Neural progenitor cell (in vitro differentiated cells): ENCODE measurements at regions not wholly inside any gene's neighbourhood (a gene's known extent, or its start where the extent isn't known, plus 50 kb on each side); places are given as distances from the start of the nearest gene placed in this dataset.

ENCODE experiments used
- DNase-seq: peaks from one replicate; pipeline ENCODE4 v3.0.0-alpha.2; 2016; ENCODE audit warnings: low spot score
- H2AFZ ChIP-seq: fragments of 200-600 bp; sonication (generic); replicated peaks from 2 replicates; pipeline ENCODE4 v1.6.1; 2016; ENCODE audit warnings: antibody characterized with exemption
- H3F3A ChIP-seq: fragments of 200-600 bp; sonication (generic); 2 replicates; pipeline ENCODE4 v1.6.1; 2016; ENCODE audit warnings: antibody characterized with exemption, low read depth
- H3K27ac ChIP-seq: fragments of 200-600 bp; sonication (generic); 2 replicates; pipeline ENCODE4 v1.5.1; 2016; ENCODE audit warnings: mild to moderate bottlenecking
- H3K27me3 ChIP-seq: fragments of 200-600 bp; sonication (generic); 2 replicates; pipeline ENCODE4 v1.6.1; 2016; ENCODE audit warnings: mild to moderate bottlenecking, moderate library complexity
- H3K36me3 ChIP-seq: fragments of 200-600 bp; sonication (generic); 2 replicates; pipeline ENCODE4 v1.5.1; 2016
- H3K4me1 ChIP-seq: fragments of 200-600 bp; sonication (generic); 2 replicates; pipeline ENCODE4 v1.6.1; 2016; ENCODE audit warnings: mixed run types
- H3K4me2 ChIP-seq: fragments of 200-600 bp; sonication (generic); 2 replicates; pipeline ENCODE4 v1.6.1; 2016
- H3K4me3 ChIP-seq: fragments of 200-600 bp; sonication (generic); 2 replicates; pipeline ENCODE4 v1.5.1; 2016
- H3K79me2 ChIP-seq: fragments of 200-600 bp; sonication (generic); 2 replicates; pipeline ENCODE4 v1.6.1; 2016; ENCODE audit warnings: low read depth
- H3K9ac ChIP-seq: fragments of 200-600 bp; sonication (generic); 2 replicates; pipeline ENCODE4 v1.6.1; 2016
- H3K9me3 ChIP-seq: fragments of 200-600 bp; sonication (generic); 2 replicates; pipeline ENCODE4 v1.5.1; 2016; ENCODE audit warnings: low read depth
- H4K20me1 ChIP-seq: fragments of 200-600 bp; sonication (generic); 2 replicates; pipeline ENCODE4 v1.6.1; 2016; ENCODE audit warnings: low read depth
- H3K27ac Mint-ChIP-seq: 3 replicates; pipeline ENCODE4 v1.8.0; 2021; ENCODE audit warnings: mixed read lengths
- H3K27me3 Mint-ChIP-seq: 2 replicates; pipeline ENCODE4 v1.8.0; 2022; ENCODE audit warnings: low read depth, mild to moderate bottlenecking, inconsistent platforms, moderate library complexity, mixed read lengths; ENCODE audit not compliant: insufficient read depth
- H3K36me3 Mint-ChIP-seq: 3 replicates; pipeline ENCODE4 v1.8.0; 2021; ENCODE audit warnings: mixed read lengths
- H3K4me1 Mint-ChIP-seq: 3 replicates; pipeline ENCODE4 v1.8.0; 2021; ENCODE audit warnings: mixed read lengths
- H3K4me3 Mint-ChIP-seq: 3 replicates; pipeline ENCODE4 v1.8.0; 2021; ENCODE audit warnings: mild to moderate bottlenecking, moderate library complexity, mixed read lengths
- H3K9me3 Mint-ChIP-seq: 3 replicates; pipeline ENCODE4 v1.8.0; 2020; ENCODE audit warnings: mixed read lengths
- CTCF ChIP-seq: fragments of 200-600 bp; sonication (generic); IDR thresholded peaks from 2 replicates; pipeline ENCODE4 v1.5.1; 2017; ENCODE audit warnings: antibody characterized with exemption, mild to moderate bottlenecking
- EZH2 ChIP-seq: fragments of 200-600 bp; sonication (generic); IDR thresholded peaks from 2 replicates; pipeline ENCODE4 v1.6.1; 2017; ENCODE audit warnings: antibody characterized with exemption, mild to moderate bottlenecking, moderate library complexity
- EZH2phosphoT487 ChIP-seq: fragments of 200-600 bp; sonication (generic); IDR thresholded peaks from 2 replicates; pipeline ENCODE4 v1.6.1; 2017; ENCODE audit warnings: antibody characterized with exemption

GRCh38 chr4:188930822-188931221, 791.6 kb downstream of the TRIML1 start:
- no peak overlapping the region for H3K9ac ChIP-seq
- no peaks in the 10 kb centered on the region for H3F3A ChIP-seq
- TF ChIP-seq EZH2 (no peak), EZH2phosphoT487 (no peak), CTCF (no peak)
- H3K27me3 ChIP-seq: no peaks in the 10 kb centered on the region
- H3K4me2 ChIP-seq: no peak overlapping the region
- no peaks in the 10 kb centered on the region for H3K79me2 ChIP-seq
- H3K4me3 Mint-ChIP-seq: peak overlapping the region; percentile 25
- peak; percentile 38 for DNase-seq
- peaks cover 4% of the 10 kb centered on the region for H3K27me3 Mint-ChIP-seq
- no peaks in the 10 kb centered on the region for H3K4me1 ChIP-seq
- H3K9me3 ChIP-seq: peaks cover 32% of the 10 kb centered on the region
- peaks cover 5% of the 10 kb centered on the region for H3K36me3 ChIP-seq
- peaks cover 2% of the 10 kb centered on the region for H3K36me3 Mint-ChIP-seq
- H3K27ac ChIP-seq: no peak overlapping the region
- peaks cover 33% of the 10 kb centered on the region for H3K9me3 Mint-ChIP-seq
- peaks cover 3% of the 10 kb centered on the region for H3K4me1 Mint-ChIP-seq
- no peak overlapping the region for H3K27ac Mint-ChIP-seq
- H3K4me3 ChIP-seq: no peak overlapping the region
- H4K20me1 ChIP-seq: no peaks in the 10 kb centered on the region
- no peak overlapping the region for H2AFZ ChIP-seq

- Mint-ChIP-seq H3K36me3 (peaks cover 2% of the 10 kb centered on the region), H3K4me3 (no peak overlapping the region), H3K9me3 (peaks cover 27% of the 10 kb centered on the region), H3K27me3 (peaks cover 4% of the 10 kb centered on the region), H3K4me1 (peaks cover 3% of the 10 kb centered on the region), H3K27ac (peak overlapping the region; percentile 76)
- Histone ChIP-seq H3K4me2 (no peak overlapping the region), H3F3A (no peaks in the 10 kb centered on the region), H3K27me3 (no peaks in the 10 kb centered on the region), H4K20me1 (no peaks in the 10 kb centered on the region), H2AFZ (no peak overlapping the region), H3K79me2 (no peaks in the 10 kb centered on the region), H3K4me1 (no peaks in the 10 kb centered on the region), H3K36me3 (peaks cover 5% of the 10 kb centered on the region), H3K9ac (no peak overlapping the region), H3K4me3 (no peak overlapping the region), H3K9me3 (peaks cover 32% of the 10 kb centered on the region), H3K27ac (no peak overlapping the region)
- no peak for TF ChIP-seq CTCF
- no peak for TF ChIP-seq EZH2phosphoT487
- TF ChIP-seq EZH2: no peak
- no peak for DNase-seq
These were observed 795.2 kb downstream of the TRIML1 start for GRCh38 chr4:188934320-188934962.

GRCh38 chr4:188941524-188942119, 802.4 kb downstream of the TRIML1 start:
- Histone ChIP-seq H3K36me3 (no peaks in the 10 kb centered on the region), H3K4me2 (no peak overlapping the region), H3K27me3 (no peaks in the 10 kb centered on the region), H3K4me3 (no peak overlapping the region), H3K9me3 (no peaks in the 10 kb centered on the region), H3K27ac (no peak overlapping the region), H2AFZ (no peak overlapping the region), H3F3A (no peaks in the 10 kb centered on the region), H4K20me1 (no peaks in the 10 kb centered on the region), H3K4me1 (no peaks in the 10 kb centered on the region), H3K79me2 (no peaks in the 10 kb centered on the region), H3K9ac (no peak overlapping the region)
- Mint-ChIP-seq H3K27ac (no peak overlapping the region), H3K27me3 (no peaks in the 10 kb centered on the region), H3K9me3 (peaks cover 2% of the 10 kb centered on the region), H3K36me3 (no peaks in the 10 kb centered on the region), H3K4me1 (no peaks in the 10 kb centered on the region), H3K4me3 (no peak overlapping the region)
- no peak for TF ChIP-seq EZH2
- TF ChIP-seq CTCF: no peak
- TF ChIP-seq EZH2phosphoT487: no peak
- DNase-seq: no peak
